Large intestine (tissue), 3 donors: ENCODE measurements at regions not wholly inside any gene's neighbourhood (a gene's known extent, or its start where the extent isn't known, plus 50 kb on each side); places are given as distances from the start of the nearest gene placed in this dataset.

Experiments used
- DNase-seq, 2 donors: peaks; one replicate each; pipeline versions ENCODE4 v3.0.0 to v3.0.0-alpha.2; 2013
- H3K27ac ChIP-seq: one replicate; pipeline ENCODE4 v1.5.1; 2013; ENCODE audit warnings: low read length
- H3K27me3 ChIP-seq: 2 replicates; pipeline ENCODE4 v1.6.1; 2013; ENCODE audit warnings: low read length; ENCODE audit not compliant: control insufficient read depth, insufficient read depth
- H3K36me3 ChIP-seq: 2 replicates; pipeline ENCODE4 v1.6.1; 2013; ENCODE audit warnings: low read length; ENCODE audit not compliant: control insufficient read depth, insufficient read depth
- H3K4me1 ChIP-seq: one replicate; pipeline ENCODE4 v1.6.1; 2013; ENCODE audit warnings: low read length; ENCODE audit not compliant: control insufficient read depth, insufficient read depth
- H3K4me3 ChIP-seq: one replicate; pipeline ENCODE4 v1.5.1; 2013; ENCODE audit warnings: low read length
- H3K9me3 ChIP-seq: one replicate; pipeline ENCODE4 v1.6.1; 2013; ENCODE audit warnings: mild to moderate bottlenecking, low read depth, low read length, moderate library complexity; ENCODE audit not compliant: control insufficient read depth
- WGBS: methylation state at CpG from one replicate; pipeline ENCODE4 v1.1.5; 2013; ENCODE audit warnings: low lambda C conversion rate; ENCODE audit not compliant: insufficient coverage; 5-methylcytosine and 5-hydroxymethylcytosine counted together

- H3K27me3 ChIP-seq, result no peaks in the 10 kb centered on the region
- H3K4me1 ChIP-seq, result no peaks in the 10 kb centered on the region
- peaks cover 4% of the 10 kb centered on the region for H3K9me3 ChIP-seq
- H3K36me3 ChIP-seq, result no peaks in the 10 kb centered on the region
- DNase-seq, result no peak
- H3K4me3 ChIP-seq, result no peak overlapping the region
- no peak overlapping the region for H3K27ac ChIP-seq
- whole genome bisulfite sequencing, result no CpG with 5 or more reads among the region's 1 CpG
These were observed 353.4 kb downstream of the LNPK start for GRCh38 chr2:175648577-175649063.

GRCh38 chr2:175647058-175647457 is 355.0 kb downstream of the LNPK start:
- no peak overlapping the region for H3K4me3 ChIP-seq
- H3K4me1 ChIP-seq, result no peaks in the 10 kb centered on the region
- no peaks in the 10 kb centered on the region for H3K27me3 ChIP-seq
- no peaks in the 10 kb centered on the region for H3K36me3 ChIP-seq
- no peak for DNase-seq
- no CpG with 5 or more reads among the region's 2 CpGs for WGBS
- peaks cover 4% of the 10 kb centered on the region for H3K9me3 ChIP-seq
- no peak overlapping the region for H3K27ac ChIP-seq

GRCh38 chr2:175640655-175641054 is 361.4 kb downstream of the LNPK start:
- Histone ChIP-seq H3K4me3 (no peak overlapping the region), H3K4me1 (peaks cover 8% of the 10 kb centered on the region), H3K9me3 (no peaks in the 10 kb centered on the region), H3K36me3 (no peaks in the 10 kb centered on the region), H3K27me3 (no peaks in the 10 kb centered on the region), H3K27ac (no peak overlapping the region)
- WGBS, result no CpG with 5 or more reads among the region's 2 CpGs
- DNase-seq, result peak; percentile 35 to 75

GRCh38 chr2:175633227-175633626 is 368.8 kb downstream of the LNPK start:
- no peak overlapping the region for H3K27ac ChIP-seq
- WGBS, result no CpG with 5 or more reads among the region's 2 CpGs
- H3K4me1 ChIP-seq, result peaks cover 18% of the 10 kb centered on the region
- H3K27me3 ChIP-seq, result no peaks in the 10 kb centered on the region
- H3K4me3 ChIP-seq, result no peak overlapping the region
- no peaks in the 10 kb centered on the region for H3K9me3 ChIP-seq
- no peak for DNase-seq
- no peaks in the 10 kb centered on the region for H3K36me3 ChIP-seq

GRCh38 chr2:175631245-175631623 is 370.8 kb downstream of the LNPK start:
- Histone ChIP-seq H3K4me1 (peaks cover 22% of the 10 kb centered on the region), H3K9me3 (no peaks in the 10 kb centered on the region), H3K27me3 (no peaks in the 10 kb centered on the region), H3K27ac (peak overlapping the region; percentile 64), H3K36me3 (no peaks in the 10 kb centered on the region), H3K4me3 (no peak overlapping the region)
- peak in 1 of 2 donors; percentile 58 for DNase-seq

GRCh38 chr2:175630280-175631244 is 371.5 kb downstream of the LNPK start:
- no peak for DNase-seq
- Histone ChIP-seq H3K4me3 (no peak overlapping the region), H3K27ac (peak overlapping the region; percentile 64), H3K27me3 (no peaks in the 10 kb centered on the region), H3K4me1 (peaks cover 22% of the 10 kb centered on the region), H3K36me3 (no peaks in the 10 kb centered on the region), H3K9me3 (no peaks in the 10 kb centered on the region)
- WGBS, result 78% methylated on average over 4 of the region's 15 CpGs

GRCh38 chr2:175628243-175628642 is 373.8 kb downstream of the LNPK start:
- Histone ChIP-seq H3K9me3 (no peaks in the 10 kb centered on the region), H3K4me1 (peaks cover 22% of the 10 kb centered on the region), H3K4me3 (no peak overlapping the region), H3K27ac (no peak overlapping the region), H3K36me3 (no peaks in the 10 kb centered on the region), H3K27me3 (no peaks in the 10 kb centered on the region)
- no peak for DNase-seq

- H3K27me3 ChIP-seq, result no peaks in the 10 kb centered on the region
- DNase-seq, result no peak
- no peak overlapping the region for H3K4me3 ChIP-seq
- H3K9me3 ChIP-seq, result no peaks in the 10 kb centered on the region
- H3K4me1 ChIP-seq, result peaks cover 19% of the 10 kb centered on the region
- H3K36me3 ChIP-seq, result no peaks in the 10 kb centered on the region
- no peak overlapping the region for H3K27ac ChIP-seq
These were observed 374.7 kb downstream of the LNPK start for GRCh38 chr2:175627405-175627804.

- H3K27ac ChIP-seq, result no peak overlapping the region
These were observed 375.3 kb downstream of the LNPK start for GRCh38 chr2:175626796-175627195.

GRCh38 chr2:175624785-175625184 is 377.3 kb downstream of the LNPK start:
- Histone ChIP-seq H3K4me3 (no peak overlapping the region), H3K36me3 (no peaks in the 10 kb centered on the region), H3K27ac (no peak overlapping the region), H3K4me1 (peaks cover 8% of the 10 kb centered on the region), H3K27me3 (no peaks in the 10 kb centered on the region), H3K9me3 (no peaks in the 10 kb centered on the region)
- DNase-seq, result no peak
- 100% methylated on average over 3 of the region's 5 CpGs for WGBS

More at GRCh38 chr2:175626796-175627195, 375.3 kb downstream of the LNPK start:
- 60% methylated on average over 3 of the region's 4 CpGs for WGBS
- Histone ChIP-seq H3K4me3 (no peak overlapping the region), H3K36me3 (no peaks in the 10 kb centered on the region), H3K9me3 (no peaks in the 10 kb centered on the region), H3K4me1 (peaks cover 18% of the 10 kb centered on the region), H3K27me3 (no peaks in the 10 kb centered on the region)
- DNase-seq, result no peak

GRCh38 chr2:175624211-175624761 is 377.8 kb downstream of the LNPK start:
- Histone ChIP-seq H3K4me1 (peaks cover 8% of the 10 kb centered on the region), H3K27me3 (no peaks in the 10 kb centered on the region), H3K9me3 (no peaks in the 10 kb centered on the region), H3K4me3 (no peak overlapping the region), H3K27ac (no peak overlapping the region), H3K36me3 (no peaks in the 10 kb centered on the region)
- DNase-seq, result no peak
